ENCODE measurements at regions not wholly inside any gene's neighbourhood (a gene's known extent, or its start where the extent isn't known, plus 50 kb on each side); places are given as distances from the start of the nearest gene placed in this dataset.

DNA sequence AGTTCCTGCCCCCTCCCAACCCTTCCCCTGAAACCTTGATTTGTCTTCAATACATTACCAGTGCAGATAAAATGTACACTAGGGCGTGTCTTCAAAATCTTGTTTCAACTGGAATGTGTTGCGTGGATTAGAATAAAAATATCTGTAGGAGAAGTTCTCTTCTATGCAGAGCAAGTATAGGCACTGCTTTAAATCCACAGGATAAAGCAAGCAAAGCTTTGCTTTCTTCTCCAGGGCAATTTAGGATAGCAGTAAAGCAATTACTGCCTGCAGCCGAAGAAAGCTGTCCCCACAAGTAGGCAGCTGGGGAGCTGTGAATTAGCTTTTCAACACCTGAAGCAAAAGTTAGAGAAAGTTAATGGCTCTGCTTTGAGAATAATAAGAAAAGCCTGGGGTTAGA is 329.7 kb upstream of the KCNMB2 start:
- no peak for TF ChIP-seq POLR2AphosphoS5 (IDR thresholded peaks at IDR 0.05; ENCODE audit: low read depth, low read length)
- no peak for TF ChIP-seq POLR2A (IDR thresholded peaks at IDR 0.05; ENCODE audit: low read depth, low read length)
- no peak for TF ChIP-seq TAF1 (IDR thresholded peaks at IDR 0.05; ENCODE audit: low read depth, low read length)
- no peak for TF ChIP-seq POU2F2 (IDR thresholded peaks at IDR 0.05; ENCODE audit: low read depth, low read length)

Measured in GM12891 (cell line).